T-helper 17 cell (primary cell): ENCODE measurements at regions not wholly inside any gene's neighbourhood (a gene's known extent, or its start where the extent isn't known, plus 50 kb on each side); places are given as distances from the start of the nearest gene placed in this dataset.
"Not testable (repeated sequence)": the region's sequence is repeated elsewhere in the genome, so short reads cannot be mapped to it uniquely, and the experiment has no call there.

ENCODE experiments used
- ATAC-seq: fragments of 150-1000 bp; cut with Tn5 transposase; 2 replicates; pipeline ENCODE4 v1.10.0; 2021; ENCODE audit warnings: mild to moderate bottlenecking, moderate library complexity
- DNase-seq, 3 donors: peaks; one replicate each; pipeline versions ENCODE4 v3.0.0 to v3.0.0-alpha.2; 2020 to 2021
- H3K9me3 ChIP-seq: one replicate; pipeline ENCODE4 v1.7.0; 2013; ENCODE audit warnings: low read length, mild to moderate bottlenecking; ENCODE audit not compliant: control insufficient read depth, poor library complexity, severe bottlenecking
- H3K27ac Mint-ChIP-seq: one replicate; pipeline ENCODE4 v1.8.0; 2022; ENCODE audit warnings: mild to moderate bottlenecking, moderate library complexity, mixed read lengths
- H3K27me3 Mint-ChIP-seq: one replicate; pipeline ENCODE4 v1.8.0; 2022; ENCODE audit warnings: mixed read lengths
- H3K36me3 Mint-ChIP-seq: one replicate; pipeline ENCODE4 v1.8.0; 2022; ENCODE audit warnings: low read depth, mixed read lengths
- H3K4me1 Mint-ChIP-seq: one replicate; pipeline ENCODE4 v1.8.0; 2022; ENCODE audit warnings: mild to moderate bottlenecking, mixed read lengths
- H3K4me3 Mint-ChIP-seq: one replicate; pipeline ENCODE4 v1.8.0; 2022; ENCODE audit warnings: mild to moderate bottlenecking, moderate library complexity, mixed read lengths

DNA sequence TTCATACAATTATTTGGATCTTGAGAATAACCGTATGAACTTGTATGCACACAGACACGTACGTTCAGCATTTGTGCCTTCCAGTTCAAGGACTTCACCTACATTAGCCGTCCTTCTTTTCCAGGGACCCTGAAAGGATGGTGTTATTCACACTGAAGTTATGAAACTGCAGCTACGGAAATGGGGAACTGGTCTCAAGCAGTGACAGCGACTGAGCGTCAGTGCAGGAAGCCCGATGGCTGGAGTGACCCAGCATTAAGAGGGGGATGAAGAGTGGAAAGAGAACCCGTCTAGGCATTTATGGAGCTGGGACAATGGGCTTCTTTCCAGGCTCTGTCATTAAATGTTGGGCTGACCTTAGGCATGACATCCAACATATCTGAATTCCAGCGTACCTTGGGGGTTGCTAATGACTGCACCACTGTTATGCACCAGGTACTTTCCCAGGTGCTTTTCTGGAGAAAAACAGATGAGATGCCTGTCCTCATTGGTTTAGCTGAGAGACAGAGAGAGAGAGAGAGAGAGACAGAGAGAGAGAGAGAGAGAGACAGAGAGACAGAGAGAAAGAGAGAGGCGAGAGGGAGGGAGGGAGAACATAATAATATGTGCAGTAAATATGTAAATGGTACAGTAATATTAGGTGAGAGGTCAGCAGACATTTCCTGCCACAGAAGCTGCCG lies 204.7 kb upstream of the EXOC2 start:
- ATAC-seq = no peak
- H3K36me3 Mint-ChIP-seq = peaks cover 2% of the 10 kb centered on the region
- H3K4me3 Mint-ChIP-seq = no peak overlapping the region

GRCh38 chr6:894274-894673 lies 201.3 kb upstream of the EXOC2 start:
- DNase-seq (no peak), ATAC-seq (no peak)
- Mint-ChIP-seq H3K4me1 (peaks cover 4% of the 10 kb centered on the region), H3K4me3 (no peak overlapping the region), H3K27ac (no peak overlapping the region), H3K27me3 (peaks cover 27% of the 10 kb centered on the region), H3K36me3 (peaks cover 2% of the 10 kb centered on the region)
- no peaks in the 10 kb centered on the region for H3K9me3 ChIP-seq

More for the DNA sequence above, 204.7 kb upstream of the EXOC2 start:
- H3K27ac Mint-ChIP-seq = no peak overlapping the region
- peaks cover 28% of the 10 kb centered on the region for H3K27me3 Mint-ChIP-seq
- peaks cover 2% of the 10 kb centered on the region for H3K4me1 Mint-ChIP-seq
- no peak for DNase-seq
- no peaks in the 10 kb centered on the region for H3K9me3 ChIP-seq

DNA sequence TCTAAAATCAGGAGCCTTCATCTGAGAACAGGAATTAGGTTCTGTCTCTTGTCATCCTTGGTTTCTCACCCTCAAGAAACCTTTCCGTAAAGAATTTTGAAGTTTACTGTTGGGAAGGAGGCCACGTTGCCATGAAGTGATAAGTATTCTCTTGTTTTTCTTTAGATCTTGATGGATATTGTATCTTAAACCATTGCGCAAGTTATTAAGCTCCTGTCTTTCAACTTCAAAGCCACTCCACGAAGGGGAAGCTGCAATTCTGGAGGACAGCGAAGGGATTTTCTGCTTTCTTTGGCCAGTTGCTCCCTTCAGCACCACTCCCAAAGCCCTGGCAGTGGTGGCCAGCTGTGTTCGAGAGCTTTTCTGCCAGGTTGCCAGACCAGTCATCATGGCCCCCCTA lies 198.1 kb upstream of the EXOC2 start:
- DNase-seq = no peak
- ATAC-seq = no peak
- Mint-ChIP-seq H3K27ac (no peak overlapping the region), H3K27me3 (peaks cover 19% of the 10 kb centered on the region), H3K4me1 (peaks cover 2% of the 10 kb centered on the region), H3K36me3 (no peaks in the 10 kb centered on the region), H3K4me3 (no peak overlapping the region)
- no peaks in the 10 kb centered on the region for H3K9me3 ChIP-seq

- H3K27me3 Mint-ChIP-seq = peaks cover 19% of the 10 kb centered on the region
- ATAC-seq (no peak), DNase-seq (no peak)
- H3K4me3 Mint-ChIP-seq = no peak overlapping the region
- no peak overlapping the region for H3K27ac Mint-ChIP-seq
- H3K36me3 Mint-ChIP-seq = no peaks in the 10 kb centered on the region
- H3K4me1 Mint-ChIP-seq = peaks cover 2% of the 10 kb centered on the region
- no peaks in the 10 kb centered on the region for H3K9me3 ChIP-seq
Measured at GRCh38 chr6:890201-890600, 197.3 kb upstream of the EXOC2 start.

- Mint-ChIP-seq H3K27me3 (peaks cover 28% of the 10 kb centered on the region), H3K4me3 (no peak overlapping the region), H3K36me3 (no peaks in the 10 kb centered on the region), H3K27ac (no peak overlapping the region), H3K4me1 (peaks cover 2% of the 10 kb centered on the region)
- no peak for ATAC-seq
- DNase-seq = no peak
- no peaks in the 10 kb centered on the region for H3K9me3 ChIP-seq
Measured at GRCh38 chr6:887583-888235, 194.8 kb upstream of the EXOC2 start.

DNA sequence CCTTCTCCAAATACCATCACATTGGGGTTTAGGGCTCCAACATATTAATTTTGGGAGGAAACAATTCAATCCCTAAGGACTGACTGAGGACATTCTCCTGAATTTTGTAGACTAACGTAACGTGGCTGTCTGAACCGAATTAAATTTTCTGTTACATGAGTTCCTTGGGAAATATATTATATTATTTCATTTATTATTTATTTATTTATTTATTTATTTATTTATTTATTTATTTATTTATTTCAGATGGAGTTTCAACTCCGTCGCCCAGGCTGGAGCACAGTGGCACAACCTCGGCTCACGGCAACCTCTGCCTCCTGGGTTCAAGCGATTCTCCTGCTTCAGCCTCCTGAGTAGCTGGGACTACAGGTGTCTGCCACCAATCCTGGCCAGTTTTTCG lies 193.2 kb upstream of the EXOC2 start:
- peaks cover 34% of the 10 kb centered on the region for H3K27me3 Mint-ChIP-seq
- H3K4me3 Mint-ChIP-seq, H3K4me1 Mint-ChIP-seq, H3K27ac Mint-ChIP-seq, DNase-seq, ATAC-seq, H3K36me3 Mint-ChIP-seq, H3K9me3 ChIP-seq: not testable (repeated sequence)

GRCh38 chr6:885051-885590 lies 192.2 kb upstream of the EXOC2 start:
- peaks cover 44% of the 10 kb centered on the region for H3K27me3 Mint-ChIP-seq
- H3K36me3 Mint-ChIP-seq = no peaks in the 10 kb centered on the region
- H3K4me1 Mint-ChIP-seq = no peaks in the 10 kb centered on the region
- no peaks in the 10 kb centered on the region for H3K9me3 ChIP-seq
- no peak overlapping the region for H3K27ac Mint-ChIP-seq
- no peak for ATAC-seq
- no peak for DNase-seq
- H3K4me3 Mint-ChIP-seq = no peak overlapping the region

- ATAC-seq (no peak), DNase-seq (no peak)
- Mint-ChIP-seq H3K4me3 (no peak overlapping the region), H3K27ac (no peak overlapping the region), H3K4me1 (no peaks in the 10 kb centered on the region), H3K27me3 (peaks cover 49% of the 10 kb centered on the region), H3K36me3 (no peaks in the 10 kb centered on the region)
- H3K9me3 ChIP-seq = no peaks in the 10 kb centered on the region
Measured at GRCh38 chr6:884570-884969, 191.6 kb upstream of the EXOC2 start.

- no peak overlapping the region for H3K4me3 Mint-ChIP-seq
- no peaks in the 10 kb centered on the region for H3K36me3 Mint-ChIP-seq
- H3K4me1 Mint-ChIP-seq = no peaks in the 10 kb centered on the region
- H3K27me3 Mint-ChIP-seq = peaks cover 64% of the 10 kb centered on the region
- DNase-seq = no peak
- ATAC-seq = no peak
- no peaks in the 10 kb centered on the region for H3K9me3 ChIP-seq
- H3K27ac Mint-ChIP-seq = no peak overlapping the region
Measured at GRCh38 chr6:882084-882598, 189.2 kb upstream of the EXOC2 start.

- no peaks in the 10 kb centered on the region for H3K36me3 Mint-ChIP-seq
- H3K4me3 Mint-ChIP-seq = no peak overlapping the region
- peaks cover 70% of the 10 kb centered on the region for H3K27me3 Mint-ChIP-seq
- ATAC-seq = no peak
- H3K9me3 ChIP-seq = no peaks in the 10 kb centered on the region
- no peak for DNase-seq
- H3K27ac Mint-ChIP-seq = no peak overlapping the region
- H3K4me1 Mint-ChIP-seq = no peaks in the 10 kb centered on the region
Measured at GRCh38 chr6:878179-878578, 185.2 kb upstream of the EXOC2 start.

- Mint-ChIP-seq H3K36me3 (no peaks in the 10 kb centered on the region), H3K27ac (no peak overlapping the region), H3K4me1 (no peaks in the 10 kb centered on the region), H3K4me3 (no peak overlapping the region), H3K27me3 (peaks cover 70% of the 10 kb centered on the region)
- no peak for ATAC-seq
- H3K9me3 ChIP-seq = no peaks in the 10 kb centered on the region
- no peak for DNase-seq
Measured at GRCh38 chr6:875012-875411, 182.1 kb upstream of the EXOC2 start.

GRCh38 chr6:872570-873125 lies 179.7 kb upstream of the EXOC2 start:
- ATAC-seq (no peak), DNase-seq (no peak)
- Mint-ChIP-seq H3K4me3 (no peak overlapping the region), H3K27ac (peak overlapping the region; percentile 21), H3K36me3 (no peaks in the 10 kb centered on the region), H3K27me3 (peaks cover 64% of the 10 kb centered on the region), H3K4me1 (no peaks in the 10 kb centered on the region)
- H3K9me3 ChIP-seq = no peaks in the 10 kb centered on the region

GRCh38 chr6:871503-871902 lies 178.6 kb upstream of the EXOC2 start:
- Mint-ChIP-seq H3K36me3 (no peaks in the 10 kb centered on the region), H3K27me3 (peaks cover 56% of the 10 kb centered on the region), H3K4me1 (no peaks in the 10 kb centered on the region), H3K27ac (no peak overlapping the region), H3K4me3 (no peak overlapping the region)
- ATAC-seq (no peak), DNase-seq (no peak)
- no peaks in the 10 kb centered on the region for H3K9me3 ChIP-seq
